SU-DHL-6 (cell line): ENCODE measurements at regions not wholly inside any gene's neighbourhood (a gene's known extent, or its start where the extent isn't known, plus 50 kb on each side); places are given as distances from the start of the nearest gene placed in this dataset.

Experiments
- EZH2phosphoT487 ChIP-seq: fragments of 200-600 bp; sonication (generic), shearing (Covaris generic); conservative IDR thresholded peaks from 2 replicates; pipeline ENCODE4 v1.6.1; 2018; ENCODE audit warnings: mild to moderate bottlenecking, antibody characterized with exemption, low read length, moderate library complexity, mixed read lengths
- TF ChIP-seq, protein P1 (sequence below): fragments of 200-600 bp; sonication (generic); IDR thresholded peaks from one replicate; pipeline ENCODE4 v1.5.1; 2017; ENCODE audit warnings: antibody characterized with exemption, mild to moderate bottlenecking, low read length, moderate library complexity; ENCODE audit not compliant: insufficient read depth, poor library complexity, severe bottlenecking

DNA sequence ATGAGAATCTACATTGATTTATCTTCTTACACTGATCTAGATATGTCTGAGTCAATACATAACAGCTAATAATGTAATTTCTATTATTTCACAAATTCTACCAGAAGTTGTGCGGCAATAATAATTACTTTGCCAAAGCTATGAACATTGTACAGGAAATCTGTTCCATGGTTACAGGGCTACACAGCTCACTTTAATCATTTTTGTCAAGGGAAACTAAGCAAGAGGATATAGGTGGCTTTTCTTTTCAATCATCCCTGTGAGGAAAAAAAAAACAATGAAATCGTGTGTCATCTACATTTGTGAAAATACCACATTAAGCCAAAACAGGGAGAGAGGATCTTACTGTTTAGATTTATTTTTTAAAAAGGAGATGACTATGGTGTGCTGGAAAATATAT is 717.4 kb downstream of the NR2F1-AS1 start:
- TF ChIP-seq, protein P1, sequence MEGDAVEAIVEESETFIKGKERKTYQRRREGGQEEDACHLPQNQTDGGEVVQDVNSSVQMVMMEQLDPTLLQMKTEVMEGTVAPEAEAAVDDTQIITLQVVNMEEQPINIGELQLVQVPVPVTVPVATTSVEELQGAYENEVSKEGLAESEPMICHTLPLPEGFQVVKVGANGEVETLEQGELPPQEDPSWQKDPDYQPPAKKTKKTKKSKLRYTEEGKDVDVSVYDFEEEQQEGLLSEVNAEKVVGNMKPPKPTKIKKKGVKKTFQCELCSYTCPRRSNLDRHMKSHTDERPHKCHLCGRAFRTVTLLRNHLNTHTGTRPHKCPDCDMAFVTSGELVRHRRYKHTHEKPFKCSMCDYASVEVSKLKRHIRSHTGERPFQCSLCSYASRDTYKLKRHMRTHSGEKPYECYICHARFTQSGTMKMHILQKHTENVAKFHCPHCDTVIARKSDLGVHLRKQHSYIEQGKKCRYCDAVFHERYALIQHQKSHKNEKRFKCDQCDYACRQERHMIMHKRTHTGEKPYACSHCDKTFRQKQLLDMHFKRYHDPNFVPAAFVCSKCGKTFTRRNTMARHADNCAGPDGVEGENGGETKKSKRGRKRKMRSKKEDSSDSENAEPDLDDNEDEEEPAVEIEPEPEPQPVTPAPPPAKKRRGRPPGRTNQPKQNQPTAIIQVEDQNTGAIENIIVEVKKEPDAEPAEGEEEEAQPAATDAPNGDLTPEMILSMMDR, result no peak
- no peak for TF ChIP-seq EZH2phosphoT487
